ENCODE measurements at regions not wholly inside any gene's neighbourhood (a gene's known extent, or its start where the extent isn't known, plus 50 kb on each side); places are given as distances from the start of the nearest gene placed in this dataset.

DNA sequence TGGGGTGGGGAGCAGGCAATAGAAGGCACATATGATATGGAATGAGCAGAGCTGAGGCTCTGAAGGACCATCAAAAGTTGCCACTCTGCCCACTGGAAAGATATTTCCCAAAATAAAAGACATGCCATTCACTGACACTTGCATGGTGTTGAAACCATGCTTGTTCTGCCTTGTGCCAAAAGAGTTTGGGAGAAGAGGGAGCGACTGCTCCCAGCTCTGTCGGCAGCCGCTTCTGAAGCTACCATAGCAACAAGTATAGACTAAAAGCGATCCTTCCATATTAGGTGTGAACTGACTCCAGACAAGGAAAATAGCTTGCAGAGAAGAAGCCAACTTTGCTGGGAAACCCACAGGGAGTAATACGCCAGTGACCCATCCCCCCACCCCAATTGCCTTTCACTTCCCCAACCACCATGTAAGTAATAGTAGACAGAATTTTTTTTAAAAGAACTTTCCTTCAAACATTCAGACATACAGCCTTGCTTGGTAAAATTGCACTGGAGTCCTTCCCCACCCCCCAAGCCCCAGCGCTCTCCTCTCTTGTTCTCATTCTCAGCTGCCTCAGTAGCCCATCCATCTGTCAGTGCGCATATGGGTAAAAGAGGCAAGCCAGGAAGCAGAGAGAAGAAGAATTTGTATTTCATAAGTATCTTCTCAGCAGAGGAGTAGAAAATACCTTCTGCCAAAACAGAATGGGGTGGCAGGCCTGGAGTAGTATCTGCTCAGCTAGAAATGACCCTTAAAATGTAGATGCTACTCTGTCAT lies 263.7 kb downstream of the OMA1 start:
- no peaks in the 10 kb centered on the region for H3K9me3 ChIP-seq (replicated peaks; ENCODE audit: control insufficient read depth, insufficient read depth, low read depth, low read length)
- intact Hi-C loops (cut with micrococcal nuclease) (no loop called here), in situ Hi-C loops (cut with MboI) (no loop called here)
- no peaks in the 10 kb centered on the region for H4K20me1 ChIP-seq (replicated peaks; ENCODE audit: control insufficient read depth, insufficient read depth, low read length)
- H3K4me2 ChIP-seq (ENCODE audit: insufficient read depth, low read length): no peak overlapping the region
- no peak for ATAC-seq
- DNase-seq (ENCODE audit: extremely low read depth in 1 of 4, low spot score in 3 of 4): no peak
- no peak overlapping the region for H2AFZ ChIP-seq (ENCODE audit: low read depth, low read length)
- H3K4me1 ChIP-seq (replicated peaks in 1 of 2; ENCODE audit: control insufficient read depth in 2 of 2, insufficient read depth in 2 of 2, low read length in 2 of 2): no peaks in the 10 kb centered on the region
- no peaks in the 10 kb centered on the region for H3K27me3 ChIP-seq (ENCODE audit: control insufficient read depth in 2 of 2, insufficient read depth in 2 of 2, low read length in 2 of 2)
- POLR2A ChIA-PET: no interaction called here
- no peak for FAIRE-seq
- H3K27ac ChIP-seq (ENCODE audit: extremely low read depth, low read depth, low read length): no peak overlapping the region
- WGBS (ENCODE audit: insufficient coverage, low coverage, missing lambda C conversion rate): 3% methylated on average over 6 of the region's 7 CpGs
- H3K36me3 ChIP-seq (ENCODE audit: control insufficient read depth, insufficient read depth, low read length): no peaks in the 10 kb centered on the region
- no peak overlapping the region for H3K9ac ChIP-seq (ENCODE audit: insufficient read depth in 1 of 2, low read depth in 2 of 2, low read length in 2 of 2)
- H3K4me3 ChIP-seq: no peak overlapping the region
- CTCF ChIA-PET (ENCODE audit: low intra/inter-chr PET ratio): no interaction called here
- H3K79me2 ChIP-seq (ENCODE audit: control insufficient read depth, insufficient read depth, low read length): no peaks in the 10 kb centered on the region
- TF ChIP-seq RBM14 (IDR thresholded peaks at IDR 0.05; ENCODE audit: borderline replicate concordance, insufficient read depth, low read depth, low read length) (no peak), CEBPB (tag; IDR thresholded peaks at IDR 0.05) (no peak), ZNF644 (tag; IDR thresholded peaks at IDR 0.05; ENCODE audit: low read depth) (no peak), NFIC (IDR thresholded peaks at IDR 0.05) (no peak), MED1 (CRISPR knock-in tag; IDR thresholded peaks at IDR 0.05; ENCODE audit: borderline replicate concordance) (no peak), CHD1 (IDR thresholded peaks at IDR 0.05; ENCODE audit: low read length) (no peak)
- TF ChIP-seq, protein P1, sequence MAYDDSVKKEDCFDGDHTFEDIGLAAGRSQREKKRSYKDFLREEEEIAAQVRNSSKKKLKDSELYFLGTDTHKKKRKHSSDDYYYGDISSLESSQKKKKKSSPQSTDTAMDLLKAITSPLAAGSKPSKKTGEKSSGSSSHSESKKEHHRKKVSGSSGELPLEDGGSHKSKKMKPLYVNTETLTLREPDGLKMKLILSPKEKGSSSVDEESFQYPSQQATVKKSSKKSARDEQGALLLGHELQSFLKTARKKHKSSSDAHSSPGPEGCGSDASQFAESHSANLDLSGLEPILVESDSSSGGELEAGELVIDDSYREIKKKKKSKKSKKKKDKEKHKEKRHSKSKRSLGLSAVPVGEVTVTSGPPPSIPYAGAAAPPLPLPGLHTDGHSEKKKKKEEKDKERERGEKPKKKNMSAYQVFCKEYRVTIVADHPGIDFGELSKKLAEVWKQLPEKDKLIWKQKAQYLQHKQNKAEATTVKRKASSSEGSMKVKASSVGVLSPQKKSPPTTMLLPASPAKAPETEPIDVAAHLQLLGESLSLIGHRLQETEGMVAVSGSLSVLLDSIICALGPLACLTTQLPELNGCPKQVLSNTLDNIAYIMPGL (CRISPR knock-in tag; IDR thresholded peaks at IDR 0.05): no peak
- BruUV-seq (replicated peaks): no TSS peak
- no peaks in the 10 kb centered on the region for H3K9me1 ChIP-seq (ENCODE audit: control insufficient read depth, insufficient read depth, low read length)

All from K562 (cell line).